ENCODE measurements at regions not wholly inside any gene's neighbourhood (a gene's known extent, or its start where the extent isn't known, plus 50 kb on each side); places are given as distances from the start of the nearest gene placed in this dataset.

- Histone ChIP-seq H3K27me3 (replicated peaks in 1 of 4; ENCODE audit: control insufficient read depth in 3 of 4, extremely low read depth in 1 of 4, insufficient read depth in 3 of 4, low read length in 3 of 4) (no peaks in the 10 kb centered on the region; a peak in 2 of 7 replicates), H3K9ac (replicated peaks in 1 of 4; ENCODE audit: extremely low read depth in 1 of 4, low read depth in 3 of 4, low read length in 3 of 4) (no peak overlapping the region), H3K27ac (ENCODE audit: low read depth, low read length) (no peak overlapping the region), H3K23ac (ENCODE audit: insufficient read length) (no peak overlapping the region), H4K8ac (ENCODE audit: extremely low read depth, insufficient read depth, low read length) (no peak overlapping the region), H2BK5ac (ENCODE audit: low read depth, low read length) (no peak overlapping the region), H3K36me3 (ENCODE audit: control insufficient read depth in 2 of 4, insufficient read depth in 4 of 4, low read length in 3 of 4) (no peaks in the 10 kb centered on the region), H3K56ac (replicated peaks; ENCODE audit: insufficient read length, low read depth, low read length) (no peak overlapping the region), H3K23me2 (ENCODE audit: low read depth, low read length) (no peaks in the 10 kb centered on the region), H2AFZ (ENCODE audit: low read length) (0 out of 2 replicates have a peak overlapping the region, but pooled peaks have one; percentile 28), H2BK120ac (replicated peaks; ENCODE audit: low read depth, low read length) (no peak overlapping the region), H3K9me3 (ENCODE audit: insufficient read depth in 2 of 2, low read depth in 1 of 2, low read length in 1 of 2) (no peaks in the 10 kb centered on the region), H2BK20ac (ENCODE audit: low read length) (no peak overlapping the region), H3K4me3 (ENCODE audit: extremely low read depth in 1 of 4, insufficient read depth in 2 of 4, low read depth in 3 of 4, low read length in 4 of 4) (no peak overlapping the region), H2BK15ac (ENCODE audit: low read length) (no peak overlapping the region), H2BK12ac (ENCODE audit: low read depth, low read length) (no peak overlapping the region), H4K91ac (replicated peaks; ENCODE audit: insufficient read length, low read length) (no peak overlapping the region), H3K4ac (replicated peaks; ENCODE audit: insufficient read length, low read depth, low read length) (no peak overlapping the region), H3K4me2 (ENCODE audit: insufficient read depth in 1 of 2, low read depth in 2 of 2, low read length in 2 of 2) (no peak overlapping the region), H2AK5ac (ENCODE audit: low read depth, low read length) (no peak overlapping the region), H3K79me2 (ENCODE audit: control insufficient read depth in 1 of 2, insufficient read depth in 2 of 2, low read length in 2 of 2) (no peaks in the 10 kb centered on the region), H4K20me1 (replicated peaks in 1 of 2; ENCODE audit: control insufficient read depth in 1 of 2, insufficient read depth in 2 of 2, low read length in 2 of 2) (no peaks in the 10 kb centered on the region), H3K79me1 (ENCODE audit: low read depth, low read length) (no peaks in the 10 kb centered on the region), H3K18ac (ENCODE audit: extremely low read depth, low read length) (no peak overlapping the region), H3K4me1 (replicated peaks in 1 of 4; ENCODE audit: control insufficient read depth in 3 of 4, insufficient read depth in 4 of 4, low read length in 3 of 4) (no peaks in the 10 kb centered on the region), H4K5ac (ENCODE audit: insufficient read length, low read depth, low read length) (no peak overlapping the region), H3K14ac (ENCODE audit: insufficient read length) (no peak overlapping the region)
- CTCF ChIA-PET (ENCODE audit: partially characterized antibody): interaction anchor here (1.1 to 3.0 kb wide), 5 partner anchors 9 to 74 kb away, joined by 3 to 16 read pairs (median 7); no protein-coding TSS in a partner anchor
- POLR2A ChIA-PET (ENCODE audit: partially characterized antibody): no interaction called here
- 75% methylated on average over 7 of the region's 7 CpGs; no CpG with 5 or more reads in 1 of the 2 experiments for WGBS, 2 experiments (ENCODE audit: extremely low coverage in 1 of 2, insufficient coverage in 1 of 2, insufficient read length in 1 of 2, insufficient replicate concordance in 2 of 2, low coverage in 1 of 2, low lambda C conversion rate in 2 of 2, missing lambda C conversion rate in 1 of 2)
- DNase-seq (ENCODE audit: low read depth in 1 of 2, low spot score in 2 of 2) (no peak), FAIRE-seq (no peak)
- no peak for TF ChIP-seq SAP30 (IDR thresholded peaks at IDR 0.05; ENCODE audit: insufficient read depth, insufficient replicate concordance, low read length)
- peak in 2 of 3 experiments; percentile 18 to 19; a peak in 2 of 4 replicates for TF ChIP-seq CTCF (IDR thresholded peaks at IDR 0.05; ENCODE audit: control extremely low read depth in 1 of 3, insufficient read depth in 1 of 3, low read depth in 1 of 3, low read length in 3 of 3)
- TF ChIP-seq MAX (IDR thresholded peaks at IDR 0.05): 0 out of 2 replicates have a peak, but pooled peaks have one; percentile 23
- TF ChIP-seq RAD21 (IDR thresholded peaks at IDR 0.05 in 1 of 2, conservative IDR thresholded peaks at IDR 0.05 in 1 of 2; ENCODE audit: low read depth in 2 of 2, low read length in 2 of 2): peak; percentile 21 to 36; a peak in 3 of 4 replicates
- TF ChIP-seq SP2 (IDR thresholded peaks at IDR 0.05; ENCODE audit: low read length): no peak
Measured at GRCh38 chr5:133828722-133829121, 139.7 kb downstream of the C5orf15 start.
